ENCODE measurements at regions not wholly inside any gene's neighbourhood (a gene's known extent, or its start where the extent isn't known, plus 50 kb on each side); places are given as distances from the start of the nearest gene placed in this dataset.

DNA sequence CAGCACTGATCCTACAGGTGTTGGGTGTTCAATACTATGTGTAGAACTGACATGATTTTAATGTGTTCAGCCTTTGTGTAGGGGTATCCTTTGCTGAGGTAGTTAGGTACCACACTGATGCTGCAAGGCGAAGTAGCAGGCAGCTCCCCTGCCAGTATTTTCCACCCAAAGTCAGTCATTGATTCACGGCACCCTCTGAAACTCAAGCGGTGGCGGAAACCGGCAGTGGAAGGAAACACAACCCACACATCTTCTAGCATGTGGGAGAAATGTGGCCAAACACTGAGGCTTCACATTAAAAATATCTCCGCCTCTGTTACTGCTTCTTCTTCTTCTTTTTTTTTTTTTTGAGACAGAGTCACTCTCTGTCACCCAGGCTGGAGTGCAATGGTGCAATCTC, 126.3 kb downstream of the AASDH start:
- TF ChIP-seq, protein P1, sequence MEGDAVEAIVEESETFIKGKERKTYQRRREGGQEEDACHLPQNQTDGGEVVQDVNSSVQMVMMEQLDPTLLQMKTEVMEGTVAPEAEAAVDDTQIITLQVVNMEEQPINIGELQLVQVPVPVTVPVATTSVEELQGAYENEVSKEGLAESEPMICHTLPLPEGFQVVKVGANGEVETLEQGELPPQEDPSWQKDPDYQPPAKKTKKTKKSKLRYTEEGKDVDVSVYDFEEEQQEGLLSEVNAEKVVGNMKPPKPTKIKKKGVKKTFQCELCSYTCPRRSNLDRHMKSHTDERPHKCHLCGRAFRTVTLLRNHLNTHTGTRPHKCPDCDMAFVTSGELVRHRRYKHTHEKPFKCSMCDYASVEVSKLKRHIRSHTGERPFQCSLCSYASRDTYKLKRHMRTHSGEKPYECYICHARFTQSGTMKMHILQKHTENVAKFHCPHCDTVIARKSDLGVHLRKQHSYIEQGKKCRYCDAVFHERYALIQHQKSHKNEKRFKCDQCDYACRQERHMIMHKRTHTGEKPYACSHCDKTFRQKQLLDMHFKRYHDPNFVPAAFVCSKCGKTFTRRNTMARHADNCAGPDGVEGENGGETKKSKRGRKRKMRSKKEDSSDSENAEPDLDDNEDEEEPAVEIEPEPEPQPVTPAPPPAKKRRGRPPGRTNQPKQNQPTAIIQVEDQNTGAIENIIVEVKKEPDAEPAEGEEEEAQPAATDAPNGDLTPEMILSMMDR (IDR thresholded peaks at IDR 0.05), result no peak
- no peak for TF ChIP-seq POLR2AphosphoS5 (IDR thresholded peaks at IDR 0.05)
- TF ChIP-seq POLR2A (IDR thresholded peaks at IDR 0.05), result no peak
- Histone ChIP-seq H3K27ac (no peak overlapping the region), H3K4me1 (no peaks in the 10 kb centered on the region), H3K36me3 (no peaks in the 10 kb centered on the region), H3K9me3 (peaks cover 0 to 9% of the 10 kb centered on the region in 2 donors), H3K27me3 (no peaks in the 10 kb centered on the region), H3K4me3 (no peak overlapping the region)
- no peak for DNase-seq (ENCODE audit: low spot score in 2 of 2)
- intact Hi-C loops (cut with DNase I; ENCODE audit: low total_unique reads), result no loop called here

DNA sequence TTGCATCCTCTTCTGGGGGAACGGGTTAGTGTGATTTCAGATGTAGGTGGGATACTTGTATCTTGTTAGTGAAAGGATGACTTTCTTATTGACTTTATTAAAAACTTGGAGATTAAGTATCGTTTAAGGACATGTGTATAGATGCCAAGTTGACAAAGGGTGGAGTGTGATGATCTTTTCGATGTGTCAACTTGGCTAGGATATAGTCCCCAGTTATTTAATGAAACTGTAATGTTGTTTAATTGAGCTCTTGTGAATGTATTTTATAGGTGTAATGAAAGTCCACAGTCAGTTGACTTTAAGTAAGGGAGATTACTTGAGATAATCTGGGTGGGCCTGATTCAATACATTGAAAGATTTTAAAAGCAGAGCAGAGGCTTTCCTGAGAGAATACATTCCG, 127.0 kb downstream of the AASDH start:
- no peaks in the 10 kb centered on the region for H3K27me3 ChIP-seq
- no peak for TF ChIP-seq POLR2A (IDR thresholded peaks at IDR 0.05)
- TF ChIP-seq, protein P1 (IDR thresholded peaks at IDR 0.05), result no peak
- TF ChIP-seq POLR2AphosphoS5 (IDR thresholded peaks at IDR 0.05), result no peak
- H3K9me3 ChIP-seq, result peaks cover 0 to 9% of the 10 kb centered on the region in 2 donors
- H3K4me3 ChIP-seq, result no peak overlapping the region
- intact Hi-C loops (cut with DNase I; ENCODE audit: low total_unique reads), result no loop called here
- no peak for DNase-seq (ENCODE audit: low spot score in 2 of 2)
- H3K27ac ChIP-seq, result no peak overlapping the region
- no peaks in the 10 kb centered on the region for H3K4me1 ChIP-seq
- no peaks in the 10 kb centered on the region for H3K36me3 ChIP-seq

DNA sequence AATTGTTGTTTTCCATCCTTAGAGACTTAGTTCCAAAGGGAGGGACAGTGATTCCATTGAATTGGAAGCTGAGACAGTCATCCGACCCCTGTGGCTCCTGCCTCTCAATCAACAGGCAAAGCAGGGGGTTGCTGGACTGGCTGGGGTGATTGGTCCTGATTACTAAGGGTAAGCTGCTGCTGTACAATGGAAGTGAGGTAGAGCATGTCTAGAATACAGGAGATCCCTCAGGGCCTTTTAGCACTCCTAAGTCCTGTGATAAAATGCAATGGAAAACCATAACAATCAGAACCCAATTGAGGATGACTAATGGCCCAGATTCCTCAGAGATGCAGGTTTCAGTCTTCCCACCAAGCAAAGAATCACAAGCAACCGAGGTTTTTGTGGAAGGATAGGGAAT, 127.6 kb downstream of the AASDH start:
- Histone ChIP-seq H3K4me3 (no peak overlapping the region), H3K27me3 (no peaks in the 10 kb centered on the region), H3K4me1 (no peaks in the 10 kb centered on the region), H3K9me3 (peaks cover 0 to 9% of the 10 kb centered on the region in 2 donors), H3K27ac (no peak overlapping the region), H3K36me3 (no peaks in the 10 kb centered on the region)
- intact Hi-C loops (cut with DNase I; ENCODE audit: low total_unique reads), result no loop called here
- DNase-seq (ENCODE audit: low spot score in 2 of 2), result no peak
- TF ChIP-seq POLR2AphosphoS5 (IDR thresholded peaks at IDR 0.05), result no peak
- TF ChIP-seq POLR2A (IDR thresholded peaks at IDR 0.05), result no peak
- TF ChIP-seq, protein P1 (IDR thresholded peaks at IDR 0.05), result no peak

DNA sequence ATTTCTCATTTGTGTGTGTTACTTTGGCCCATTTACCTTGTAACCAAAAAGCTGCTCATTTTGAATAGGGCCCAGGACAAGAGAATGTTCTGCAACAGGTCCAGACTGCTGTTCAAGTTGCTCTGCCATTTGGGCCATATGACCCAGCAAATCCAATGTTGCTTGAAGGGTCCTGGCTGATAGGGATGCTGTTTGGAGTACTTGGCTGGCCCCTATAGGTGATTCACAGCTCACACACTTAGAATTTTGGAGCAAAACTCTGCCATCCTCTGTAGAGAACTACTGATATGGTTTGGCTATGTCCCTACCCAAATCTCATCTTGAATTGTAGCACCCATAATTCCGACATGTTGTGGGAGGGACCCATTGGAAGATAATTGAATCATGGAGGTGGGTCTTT, 131.5 kb downstream of the AASDH start:
- intact Hi-C loops (cut with DNase I; ENCODE audit: low total_unique reads), result no loop called here
- Histone ChIP-seq H3K9me3 (no peaks in the 10 kb centered on the region), H3K27ac (no peak overlapping the region), H3K27me3 (no peaks in the 10 kb centered on the region), H3K4me3 (no peak overlapping the region), H3K4me1 (no peaks in the 10 kb centered on the region), H3K36me3 (no peaks in the 10 kb centered on the region)
- TF ChIP-seq POLR2A (IDR thresholded peaks at IDR 0.05), result no peak
- TF ChIP-seq, protein P1 (IDR thresholded peaks at IDR 0.05), result no peak
- TF ChIP-seq POLR2AphosphoS5 (IDR thresholded peaks at IDR 0.05), result no peak
- DNase-seq (ENCODE audit: low spot score in 2 of 2), result no peak

DNA sequence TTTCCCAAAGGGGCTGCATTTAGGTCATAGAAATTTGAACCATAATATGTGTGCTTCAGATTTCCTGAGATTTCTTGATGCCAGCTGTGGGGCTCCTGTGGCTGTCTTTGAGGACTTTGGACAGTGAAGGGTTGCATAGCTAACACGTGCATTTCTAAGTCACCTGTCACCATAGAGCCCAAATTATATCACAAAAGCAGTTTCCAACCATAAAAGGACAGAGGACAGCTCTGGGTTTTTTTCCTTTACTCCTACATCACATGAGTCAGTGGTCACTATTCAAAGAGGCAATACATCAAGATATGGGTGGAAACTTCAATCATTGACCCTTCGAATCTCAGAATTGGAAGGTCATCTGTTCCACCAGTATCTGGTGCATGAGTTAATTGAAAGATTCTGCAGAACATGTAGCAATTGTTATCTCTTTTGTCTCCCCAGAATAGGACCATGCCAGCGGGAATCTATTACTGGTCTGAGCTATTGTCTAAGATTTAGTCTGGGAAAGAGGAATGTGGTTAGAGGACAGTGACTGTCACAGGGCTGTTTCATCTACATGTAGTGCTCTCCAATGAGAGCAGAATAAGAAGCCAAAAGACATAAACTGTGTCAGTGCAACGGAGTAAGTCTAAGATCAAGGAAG, 133.5 kb downstream of the AASDH start:
- Histone ChIP-seq H3K4me3 (no peak overlapping the region), H3K27me3 (no peaks in the 10 kb centered on the region), H3K36me3 (no peaks in the 10 kb centered on the region), H3K9me3 (no peaks in the 10 kb centered on the region), H3K27ac (no peak overlapping the region), H3K4me1 (no peaks in the 10 kb centered on the region)
- DNase-seq (ENCODE audit: low spot score in 2 of 2), result no peak
- TF ChIP-seq POLR2AphosphoS5 (IDR thresholded peaks at IDR 0.05), result no peak
- TF ChIP-seq POLR2A (IDR thresholded peaks at IDR 0.05), result no peak
- TF ChIP-seq, protein P1 (IDR thresholded peaks at IDR 0.05), result no peak
- intact Hi-C loops (cut with DNase I; ENCODE audit: low total_unique reads), result no loop called here
